MM.1S (cell line): ENCODE measurements at regions not wholly inside any gene's neighbourhood (a gene's known extent, or its start where the extent isn't known, plus 50 kb on each side); places are given as distances from the start of the nearest gene placed in this dataset.

Experiments
- CTCF ChIP-seq: fragments of 300-600 bp; sonication (generic); IDR thresholded peaks from 2 replicates; pipeline ENCODE4 v1.5.1; 2016; ENCODE audit warnings: antibody characterized with exemption, low read length, mixed read lengths
- EZH2 ChIP-seq: fragments of 300-600 bp; sonication (generic); optimal IDR thresholded peaks from 2 replicates; pipeline ENCODE3; 2017; ENCODE audit warnings: low read depth, mild to moderate bottlenecking, antibody characterized with exemption, low read length, mixed read lengths

- TF ChIP-seq EZH2 (no peak), CTCF (no peak)
These were observed 214.3 kb upstream of the TCF21 start for GRCh38 chr6:133674661-133675060.
